Esophagus squamous epithelium (tissue), 4 donors: ENCODE measurements at regions not wholly inside any gene's neighbourhood (a gene's known extent, or its start where the extent isn't known, plus 50 kb on each side); places are given as distances from the start of the nearest gene placed in this dataset.

Source experiments
- CTCF ChIP-seq, 6 experiments: fragments of 450-650 bp in 4 of 6; fragments of 200-600 bp in 2 of 6; sonication (generic) in 2 of 6; IDR thresholded peaks; one replicate each; pipeline ENCODE4 v1.5.1; 2016 to 2019; ENCODE audit warnings: antibody characterized with exemption in 6 of 6, mild to moderate bottlenecking in 4 of 6, moderate library complexity in 4 of 6
- POLR2A ChIP-seq, 4 donors: fragments of 450-650 bp; IDR thresholded peaks; one replicate each; pipeline ENCODE4 v1.6.1; 2017; ENCODE audit warnings: antibody characterized with exemption in 4 of 4, mild to moderate bottlenecking in 4 of 4, moderate library complexity in 3 of 4

- TF ChIP-seq CTCF (IDR thresholded peaks at IDR 0.05): no peak
- TF ChIP-seq POLR2A (IDR thresholded peaks at IDR 0.05): no peak
Measured at GRCh38 chr11:134911514-134912180, 499.6 kb upstream of the B3GAT1 start.
